ENCODE measurements at regions not wholly inside any gene's neighbourhood (a gene's known extent, or its start where the extent isn't known, plus 50 kb on each side); places are given as distances from the start of the nearest gene placed in this dataset.

DNA sequence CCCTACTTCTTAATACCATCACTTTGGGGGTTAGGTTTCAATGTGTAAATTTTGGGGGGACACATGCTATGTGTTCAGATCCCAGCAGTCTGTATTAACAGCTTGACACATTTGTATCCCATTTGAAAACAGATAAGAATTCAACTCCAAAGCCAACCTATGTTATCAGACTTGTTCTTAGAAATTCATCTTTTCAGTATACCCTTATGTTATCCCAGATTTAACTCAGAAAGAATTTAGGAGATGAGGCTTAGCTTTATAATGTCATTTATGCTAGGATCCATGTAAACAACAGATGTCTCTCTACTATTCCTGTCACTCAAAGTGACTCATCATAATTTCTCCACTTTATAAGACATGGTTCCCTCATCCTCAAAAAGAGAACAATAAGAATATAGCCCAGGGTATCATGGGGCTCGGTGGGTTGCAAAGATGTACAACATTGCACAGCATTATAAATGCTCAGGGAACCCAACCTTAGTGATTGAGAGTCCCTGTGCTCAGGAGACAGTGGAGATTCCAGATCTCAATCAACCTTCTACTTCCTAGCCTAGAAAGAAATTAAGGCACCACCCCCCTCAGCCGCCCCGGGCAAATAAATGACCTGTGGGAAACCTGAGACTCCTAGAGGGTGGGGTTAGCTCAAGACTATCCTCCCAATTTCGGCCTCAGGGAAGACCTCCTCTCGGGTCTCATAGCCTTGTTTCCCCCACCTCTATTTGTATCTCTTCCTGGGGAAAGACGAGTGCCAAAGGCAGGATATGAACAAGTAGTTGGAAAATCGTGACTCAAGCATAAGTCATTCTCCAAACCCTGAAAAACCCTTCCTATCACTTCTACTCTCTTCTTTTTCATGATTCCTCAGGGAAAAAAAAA, 265.1 kb upstream of the CAMK1G start:
- DNase-seq, result peak; percentile 67

DNA sequence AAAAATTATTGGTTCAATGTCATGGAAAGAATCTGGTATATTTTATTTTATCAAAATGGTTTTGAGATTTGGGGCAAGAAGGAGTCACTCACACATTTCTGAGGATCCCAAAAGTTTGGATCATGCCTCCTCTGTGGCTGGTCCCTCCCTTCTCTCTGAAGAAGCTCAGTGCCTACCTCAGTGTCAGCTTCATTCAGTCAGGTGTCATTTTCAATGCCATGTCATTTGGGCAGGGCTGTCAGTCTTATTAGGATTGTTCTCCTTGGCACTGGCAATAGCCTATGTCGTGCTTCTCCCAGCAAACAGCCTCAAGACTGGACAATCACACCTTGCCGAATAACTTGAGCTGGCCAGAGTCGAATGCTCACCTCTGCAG, 264.5 kb upstream of the CAMK1G start:
- no peak for DNase-seq

- peak; percentile 59 for DNase-seq
These were observed 264.0 kb upstream of the CAMK1G start for GRCh38 chr1:209319549-209319948.

DNA sequence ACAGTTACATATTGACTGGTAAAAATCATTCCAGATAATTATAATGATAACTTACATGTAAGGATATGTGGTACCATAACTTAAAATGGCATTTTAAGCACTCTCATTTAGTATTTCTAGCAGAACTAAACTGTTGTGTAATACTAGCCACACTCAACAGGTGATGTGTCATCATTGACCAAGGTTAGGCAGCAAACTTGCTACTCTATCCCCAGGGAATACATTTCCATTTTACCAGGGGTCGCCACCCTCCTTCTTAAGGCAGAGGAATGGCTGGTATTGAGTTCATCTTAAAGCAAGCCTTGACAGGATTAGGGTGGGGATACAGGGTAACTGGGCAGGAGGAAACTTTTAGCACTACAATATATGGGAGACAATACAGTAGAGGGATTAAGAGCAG, 259.8 kb upstream of the CAMK1G start:
- peak; percentile 21 for DNase-seq

- no peak for DNase-seq
These were observed 258.3 kb upstream of the CAMK1G start for GRCh38 chr1:209324901-209325871.

DNA sequence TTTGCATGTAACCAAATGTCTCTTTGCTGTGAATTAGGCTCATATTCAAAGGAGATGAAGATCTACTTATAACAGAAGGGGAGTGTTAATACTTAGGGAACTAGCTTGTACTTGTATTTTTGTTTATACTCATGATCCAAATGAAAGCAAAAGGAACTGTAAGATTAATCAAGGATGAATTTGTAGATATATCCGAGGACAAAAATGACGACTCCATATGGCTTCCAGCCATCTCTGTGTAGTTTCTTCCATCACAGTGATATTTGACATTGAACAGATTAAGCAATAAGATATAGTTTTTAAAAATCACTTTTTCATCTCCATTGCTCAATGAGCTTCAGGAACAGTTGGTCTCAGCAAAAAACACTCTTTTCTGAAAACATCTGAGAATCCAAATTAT, 257.4 kb upstream of the CAMK1G start:
- DNase-seq, result no peak

GRCh38 chr1:209326831-209327230, 256.7 kb upstream of the CAMK1G start:
- peak; percentile 38 for DNase-seq

DNA sequence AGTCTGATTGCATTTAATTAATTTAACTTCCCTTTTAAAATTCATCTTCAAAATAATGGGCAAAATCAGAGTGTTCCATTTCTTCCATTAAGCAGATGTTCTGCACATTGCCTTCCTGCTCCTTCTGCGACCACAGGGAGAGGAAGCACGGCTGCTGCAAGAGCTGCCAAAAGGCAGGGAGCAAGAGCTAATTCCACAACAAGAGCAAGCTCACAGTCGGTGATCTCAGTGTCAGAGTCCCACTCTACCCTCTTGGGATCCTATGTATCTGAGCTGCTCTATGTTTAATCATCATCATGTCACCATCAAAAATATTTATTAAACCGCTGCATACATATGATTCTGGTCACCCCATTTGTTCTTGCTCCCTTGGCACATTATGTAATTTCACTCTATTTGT, 255.3 kb upstream of the CAMK1G start:
- peak; percentile 52 for DNase-seq

DNA sequence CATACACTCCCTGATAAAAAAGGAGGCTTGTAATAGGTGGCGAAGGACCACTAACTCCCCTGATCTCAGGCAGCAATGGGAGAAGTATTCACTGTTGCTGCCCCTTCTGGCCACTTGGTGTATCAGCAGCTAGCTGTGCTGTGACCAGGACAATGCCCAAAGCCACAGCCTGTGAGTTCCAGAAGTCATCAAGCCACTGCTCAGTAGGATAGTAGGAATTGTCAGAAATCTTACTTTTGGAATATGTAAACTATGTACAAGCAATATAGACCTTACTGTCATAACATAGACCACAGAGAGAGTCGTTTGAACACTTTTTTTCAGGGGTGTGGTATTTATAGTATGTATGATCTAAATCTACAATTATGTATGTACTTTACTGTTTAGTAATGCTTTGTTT, 248.3 kb upstream of the CAMK1G start:
- DNase-seq, result peak; percentile 60

GRCh38 chr1:209341146-209341545, 242.4 kb upstream of the CAMK1G start:
- DNase-seq, result no peak

DNA sequence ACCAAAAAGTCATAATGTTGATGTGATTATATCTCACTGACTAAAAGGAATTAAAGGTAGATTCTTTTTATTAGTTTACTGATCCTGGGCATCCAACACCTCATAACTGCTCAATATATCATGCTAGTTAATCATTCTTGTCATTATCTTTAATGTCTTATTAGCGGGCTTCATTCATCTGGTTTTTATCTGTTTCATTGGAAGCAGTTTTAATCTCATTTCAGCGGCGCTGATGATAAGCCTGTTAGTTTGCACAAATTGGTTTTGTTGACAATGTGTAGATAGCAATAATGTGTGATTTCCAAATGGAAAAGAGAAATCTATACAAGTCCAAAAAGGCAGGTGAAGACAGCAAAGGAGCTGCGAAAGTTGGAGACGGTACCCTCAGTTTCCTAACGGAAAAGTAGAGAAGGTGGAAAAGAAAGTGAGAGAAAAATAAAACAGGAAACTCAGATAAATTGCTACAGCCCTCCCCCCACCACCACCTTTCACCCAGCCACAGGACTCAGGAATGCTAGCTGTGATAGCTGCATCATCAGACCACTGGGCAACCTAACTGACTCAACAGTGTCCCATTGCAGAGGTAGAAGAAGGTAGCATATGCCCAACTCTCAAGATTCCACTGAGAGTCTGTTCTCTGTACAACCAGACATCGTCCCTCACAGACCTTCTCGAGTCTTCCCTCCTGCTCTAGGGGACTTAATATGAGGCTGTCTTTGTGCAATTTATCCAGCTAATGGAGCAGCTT, 241.7 kb upstream of the CAMK1G start:
- DNase-seq, result no peak

- DNase-seq, result no peak
These were observed 240.9 kb upstream of the CAMK1G start for GRCh38 chr1:209342441-209343175.

DNA sequence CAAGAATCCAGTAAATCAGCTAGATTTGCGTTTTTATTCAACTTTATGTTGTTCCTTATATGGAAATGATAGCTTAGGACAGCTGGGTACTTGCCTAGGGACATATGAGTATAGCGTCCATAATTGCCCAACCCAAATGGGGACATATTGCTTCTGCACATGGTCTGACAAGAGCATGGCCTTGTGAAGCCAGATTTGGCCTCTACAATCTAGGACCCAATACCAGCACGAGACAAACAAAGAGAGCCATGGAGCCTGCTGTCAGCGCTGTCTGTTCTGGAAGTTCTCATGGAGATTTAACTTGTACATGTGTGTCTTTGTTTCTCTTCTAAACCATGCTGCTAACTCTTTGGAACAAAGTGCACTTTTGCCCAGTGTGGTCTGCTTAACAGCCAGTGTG, 240.0 kb upstream of the CAMK1G start:
- DNase-seq, result no peak

- DNase-seq, result no peak
These were observed 239.4 kb upstream of the CAMK1G start for GRCh38 chr1:209344156-209344555.

- DNase-seq, result peak; percentile 81
These were observed 233.9 kb upstream of the CAMK1G start for GRCh38 chr1:209349363-209350308.

DNA sequence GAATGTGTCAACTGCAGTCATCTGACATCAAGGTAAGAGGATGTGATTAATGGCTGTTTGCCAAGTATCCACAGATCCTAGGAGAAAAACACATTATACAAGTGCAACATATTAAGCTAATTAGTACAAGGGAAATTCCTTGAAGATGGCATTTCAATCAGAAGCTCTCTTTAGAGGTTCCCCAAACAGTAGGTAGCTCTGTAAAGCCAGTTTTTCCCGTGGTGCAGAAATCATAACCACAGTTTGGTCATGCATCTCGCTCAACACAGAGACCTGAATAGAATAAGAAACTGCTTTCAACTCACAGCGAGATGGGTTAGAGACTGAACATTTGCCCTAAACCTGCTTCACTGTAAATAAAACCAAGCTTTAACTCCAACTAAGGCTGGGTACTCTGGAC, 230.5 kb upstream of the CAMK1G start:
- DNase-seq, result no peak

- peak; percentile 93 for DNase-seq
These were observed 229.2 kb upstream of the CAMK1G start for GRCh38 chr1:209354111-209354839.

- no peak for DNase-seq
These were observed 228.7 kb upstream of the CAMK1G start for GRCh38 chr1:209354840-209355165.

DNA sequence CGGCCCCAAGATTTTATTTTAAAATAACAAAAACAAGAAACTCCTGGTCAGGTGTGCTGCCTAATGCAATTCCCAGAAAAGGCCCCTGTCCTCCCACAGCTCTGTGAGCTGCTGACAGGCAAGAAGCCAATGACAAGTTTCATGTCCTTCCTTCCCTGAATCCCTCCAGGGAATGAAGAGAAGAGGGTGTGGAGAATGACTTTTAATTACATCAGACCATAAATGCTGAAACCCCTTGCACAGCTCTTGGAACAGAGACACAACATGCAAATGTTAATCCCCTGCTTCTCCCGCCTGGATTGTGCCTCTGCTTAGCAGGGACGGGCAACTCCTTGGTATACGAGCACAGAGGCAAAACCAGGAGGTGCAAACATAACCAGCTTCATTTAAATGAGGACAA, 228.1 kb upstream of the CAMK1G start:
- DNase-seq, result no peak

DNA sequence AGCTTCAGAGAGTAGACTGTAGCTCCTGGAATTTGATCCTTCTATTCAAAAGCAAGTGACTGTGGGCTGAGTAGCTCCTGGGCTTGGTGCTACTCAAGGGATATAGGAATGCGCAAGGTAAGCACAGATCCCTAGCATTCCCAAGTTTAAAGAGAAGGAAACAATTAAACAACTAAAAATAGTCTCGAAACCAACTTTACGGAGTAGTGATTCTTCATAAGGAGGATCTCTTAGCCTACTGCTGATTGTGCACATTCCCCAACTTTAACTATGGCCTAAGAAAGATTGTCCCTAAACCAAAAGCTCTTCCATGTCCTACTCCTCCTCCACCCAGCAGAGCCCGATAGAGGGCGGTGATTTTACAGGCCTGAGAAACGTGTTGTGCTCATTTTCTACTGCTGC, 226.5 kb upstream of the CAMK1G start:
- peak; percentile 56 for DNase-seq

GRCh38 chr1:209363112-209363511, 220.4 kb upstream of the CAMK1G start:
- no peak for DNase-seq
